ENCODE measurements at regions not wholly inside any gene's neighbourhood (a gene's known extent, or its start where the extent isn't known, plus 50 kb on each side); places are given as distances from the start of the nearest gene placed in this dataset.
"Not testable (repeated sequence)": the region's sequence is repeated elsewhere in the genome, so short reads cannot be mapped to it uniquely, and the experiment has no call there.

- WGBS, 2 experiments (ENCODE audit: insufficient coverage in 1 of 2, insufficient read length in 1 of 2), result no CpG with 5 or more reads among the region's 1 CpG
- H3K4me1 Mint-ChIP-seq, result peaks cover 10% of the 10 kb centered on the region
Measured at GRCh38 chr6:103101267-103101666, 1707.8 kb downstream of the GRIK2 start.

GRCh38 chr6:103092414-103092813 lies 1698.9 kb downstream of the GRIK2 start:
- H3K36me3 Mint-ChIP-seq (ENCODE audit: low read depth); H3K9me3 ChIP-seq (ENCODE audit: control insufficient read depth, low read length); H3K4me1 ChIP-seq (ENCODE audit: control insufficient read depth, insufficient read depth, low read length); H3K27ac ChIP-seq (ENCODE audit: low read depth, low read length); H3K36me3 ChIP-seq (ENCODE audit: control insufficient read depth, insufficient read depth, low read length); H3K4me1 Mint-ChIP-seq; H3K27me3 Mint-ChIP-seq (ENCODE audit: insufficient read depth); H3K27ac Mint-ChIP-seq; H3K27me3 ChIP-seq (ENCODE audit: control insufficient read depth, insufficient read depth, low read length, poor library complexity, severe bottlenecking); H3K9ac ChIP-seq (ENCODE audit: extremely low read depth, low read length, poor library complexity, severe bottlenecking); DNase-seq; H3K4me3 Mint-ChIP-seq: not testable (repeated sequence)
- peaks cover 17% of the 10 kb centered on the region for H3K9me3 Mint-ChIP-seq
- WGBS, 2 experiments (ENCODE audit: insufficient coverage in 1 of 2, insufficient read length in 1 of 2), result 91 to 100% methylated on average over 1 to 4 of the region's 4 CpGs
- H3K4me3 ChIP-seq (ENCODE audit: low read length), result peak overlapping the region; percentile 12

More at GRCh38 chr6:103101267-103101666, 1707.8 kb downstream of the GRIK2 start:
- no peak overlapping the region for H3K4me3 Mint-ChIP-seq
- peaks cover 7% of the 10 kb centered on the region for H3K9me3 Mint-ChIP-seq
- H3K27me3 ChIP-seq (ENCODE audit: control insufficient read depth, insufficient read depth, low read length, poor library complexity, severe bottlenecking), result no peaks in the 10 kb centered on the region
- H3K36me3 Mint-ChIP-seq (ENCODE audit: low read depth), result no peaks in the 10 kb centered on the region
- no peak for DNase-seq
- no peak overlapping the region for H3K4me3 ChIP-seq (ENCODE audit: low read length)
- H3K36me3 ChIP-seq (ENCODE audit: control insufficient read depth, insufficient read depth, low read length), result no peaks in the 10 kb centered on the region
- no peaks in the 10 kb centered on the region for H3K27me3 Mint-ChIP-seq (ENCODE audit: insufficient read depth)
- H3K27ac ChIP-seq (ENCODE audit: low read depth, low read length), result no peak overlapping the region
- no peaks in the 10 kb centered on the region for H3K4me1 ChIP-seq (ENCODE audit: control insufficient read depth, insufficient read depth, low read length)
- TF ChIP-seq CTCF (conservative IDR thresholded peaks at IDR 0.05), result no peak
- no peaks in the 10 kb centered on the region for H3K9me3 ChIP-seq (ENCODE audit: control insufficient read depth, low read length)
- no peak overlapping the region for H3K27ac Mint-ChIP-seq
- no peak overlapping the region for H3K9ac ChIP-seq (ENCODE audit: extremely low read depth, low read length, poor library complexity, severe bottlenecking)

GRCh38 chr6:103085801-103086200 lies 1692.3 kb downstream of the GRIK2 start:
- H3K27ac ChIP-seq (ENCODE audit: low read depth, low read length), result no peak overlapping the region
- no peaks in the 10 kb centered on the region for H3K36me3 Mint-ChIP-seq (ENCODE audit: low read depth)
- H3K4me1 Mint-ChIP-seq, result no peaks in the 10 kb centered on the region
- no peak overlapping the region for H3K27ac Mint-ChIP-seq
- no peak for TF ChIP-seq CTCF (conservative IDR thresholded peaks at IDR 0.05)
- H3K27me3 ChIP-seq (ENCODE audit: control insufficient read depth, insufficient read depth, low read length, poor library complexity, severe bottlenecking), result no peaks in the 10 kb centered on the region
- H3K27me3 Mint-ChIP-seq (ENCODE audit: insufficient read depth), result no peaks in the 10 kb centered on the region
- no peak for DNase-seq
- no peak overlapping the region for H3K4me3 ChIP-seq (ENCODE audit: low read length)
- H3K36me3 ChIP-seq (ENCODE audit: control insufficient read depth, insufficient read depth, low read length), result no peaks in the 10 kb centered on the region
- H3K4me3 Mint-ChIP-seq, result no peak overlapping the region
- H3K9me3 ChIP-seq (ENCODE audit: control insufficient read depth, low read length), result no peaks in the 10 kb centered on the region
- no peaks in the 10 kb centered on the region for H3K4me1 ChIP-seq (ENCODE audit: control insufficient read depth, insufficient read depth, low read length)
- no peak overlapping the region for H3K9ac ChIP-seq (ENCODE audit: extremely low read depth, low read length, poor library complexity, severe bottlenecking)
- no peaks in the 10 kb centered on the region for H3K9me3 Mint-ChIP-seq

- no peaks in the 10 kb centered on the region for H3K27me3 Mint-ChIP-seq (ENCODE audit: insufficient read depth)
- no peaks in the 10 kb centered on the region for H3K4me1 ChIP-seq (ENCODE audit: control insufficient read depth, insufficient read depth, low read length)
- H3K4me3 Mint-ChIP-seq, result no peak overlapping the region
- DNase-seq, result no peak
- H3K9me3 ChIP-seq (ENCODE audit: control insufficient read depth, low read length), result no peaks in the 10 kb centered on the region
- no peak overlapping the region for H3K4me3 ChIP-seq (ENCODE audit: low read length)
- no peak for TF ChIP-seq CTCF (conservative IDR thresholded peaks at IDR 0.05)
- no peaks in the 10 kb centered on the region for H3K36me3 Mint-ChIP-seq (ENCODE audit: low read depth)
- WGBS, 2 experiments (ENCODE audit: insufficient coverage in 1 of 2, insufficient read length in 1 of 2), result 92 to 97% methylated on average over 4 to 6 of the region's 6 CpGs
- no peaks in the 10 kb centered on the region for H3K27me3 ChIP-seq (ENCODE audit: control insufficient read depth, insufficient read depth, low read length, poor library complexity, severe bottlenecking)
- no peak overlapping the region for H3K27ac ChIP-seq (ENCODE audit: low read depth, low read length)
- H3K4me1 Mint-ChIP-seq, result no peaks in the 10 kb centered on the region
- H3K9ac ChIP-seq (ENCODE audit: extremely low read depth, low read length, poor library complexity, severe bottlenecking), result no peak overlapping the region
- no peaks in the 10 kb centered on the region for H3K9me3 Mint-ChIP-seq
- H3K36me3 ChIP-seq (ENCODE audit: control insufficient read depth, insufficient read depth, low read length), result no peaks in the 10 kb centered on the region
- no peak overlapping the region for H3K27ac Mint-ChIP-seq
Measured at GRCh38 chr6:103081876-103082630, 1688.5 kb downstream of the GRIK2 start.
